GM19238 (cell line): ENCODE measurements at regions not wholly inside any gene's neighbourhood (a gene's known extent, or its start where the extent isn't known, plus 50 kb on each side); places are given as distances from the start of the nearest gene placed in this dataset.
"Not testable (repeated sequence)": the region's sequence is repeated elsewhere in the genome, so short reads cannot be mapped to it uniquely, and the experiment has no call there.

ENCODE experiments used
- DNase-seq: peaks from one replicate; pipeline ENCODE4 v3.0.0; 2011; ENCODE audit warnings: low spot score; ENCODE audit not compliant: insufficient read length

- DNase-seq, result no peak
These were observed 202.9 kb downstream of the USP25 start for GRCh38 chr21:15932726-15933125.

GRCh38 chr21:15935530-15935929 lies 205.7 kb downstream of the USP25 start:
- no peak for DNase-seq

GRCh38 chr21:15943009-15943666 lies 213.4 kb downstream of the USP25 start:
- DNase-seq, result no peak

GRCh38 chr21:15947677-15948076 lies 217.9 kb downstream of the USP25 start:
- no peak for DNase-seq

GRCh38 chr21:15953551-15954116 lies 223.9 kb downstream of the USP25 start:
- DNase-seq, result no peak

GRCh38 chr21:15964236-15964855 lies 234.6 kb downstream of the USP25 start:
- no peak for DNase-seq

- no peak for DNase-seq
These were observed 236.4 kb downstream of the USP25 start for GRCh38 chr21:15966231-15966630.

GRCh38 chr21:15966651-15967050 lies 236.9 kb downstream of the USP25 start:
- no peak for DNase-seq

GRCh38 chr21:15967661-15968060 lies 237.9 kb downstream of the USP25 start:
- DNase-seq, result no peak

GRCh38 chr21:15968776-15969310 lies 239.1 kb downstream of the USP25 start:
- no peak for DNase-seq

GRCh38 chr21:15976807-15977206 lies 247.0 kb downstream of the USP25 start:
- DNase-seq, result no peak

- no peak for DNase-seq
These were observed 248.5 kb downstream of the USP25 start for GRCh38 chr21:15978215-15978738.

- not testable (repeated sequence) for DNase-seq
These were observed 249.7 kb downstream of the USP25 start for GRCh38 chr21:15979493-15979892.

GRCh38 chr21:15986277-15986676 lies 256.5 kb downstream of the USP25 start:
- DNase-seq, result no peak

GRCh38 chr21:15992171-15992570 lies 262.4 kb downstream of the USP25 start:
- DNase-seq, result no peak

GRCh38 chr21:15993951-15994350 lies 264.2 kb downstream of the USP25 start:
- no peak for DNase-seq

GRCh38 chr21:15999741-16000140 lies 270.0 kb downstream of the USP25 start:
- DNase-seq, result no peak

GRCh38 chr21:16002874-16003466 lies 273.2 kb downstream of the USP25 start:
- no peak for DNase-seq

GRCh38 chr21:16004086-16004485 lies 274.3 kb downstream of the USP25 start:
- DNase-seq, result no peak

- DNase-seq, result no peak
These were observed 274.7 kb downstream of the USP25 start for GRCh38 chr21:16004523-16004922.

- DNase-seq, result no peak
These were observed 276.2 kb downstream of the USP25 start for GRCh38 chr21:16005996-16006395.

- DNase-seq, result no peak
These were observed 278.2 kb downstream of the USP25 start for GRCh38 chr21:16007943-16008342.
